K562 (cell line): ENCODE measurements at regions not wholly inside any gene's neighbourhood (a gene's known extent, or its start where the extent isn't known, plus 50 kb on each side); places are given as distances from the start of the nearest gene placed in this dataset.

Experiments used
- CEBPG ChIP-seq, 3 experiments: fragments of 200-800 bp in 1 of 3; sonication (Bioruptor generic) in 1 of 3; sonication (generic) in 1 of 3; formaldehyde crosslinking in 1 of 3; IDR thresholded peaks in 2 of 3; conservative IDR thresholded peaks in 1 of 3; 2 replicates each; pipeline versions ENCODE4 v1.6.1 to v1.8.0; 2016 to 2022; ENCODE audit warnings: missing compliant biosample characterization in 2 of 3, missing genetic modification characterization in 2 of 3, mild to moderate bottlenecking in 1 of 3, missing genetic modification reagents in 1 of 3
- CXXC5 ChIP-seq: fragments of 250-450 bp; sonication (Bioruptor Pico); IDR thresholded peaks from 2 replicates; pipeline ENCODE4 v1.8.0; 2022; ENCODE audit warnings: inconsistent platforms, mild to moderate bottlenecking, moderate library complexity
- E2F6 ChIP-seq, 2 experiments: IDR thresholded peaks; 2 replicates each; pipeline ENCODE4 v1.6.1; 2011; ENCODE audit warnings: borderline replicate concordance in 1 of 2, control low read depth in 1 of 2, low read depth in 1 of 2, low read length in 1 of 2, mild to moderate bottlenecking in 1 of 2, mixed read lengths in 1 of 2, moderate library complexity in 1 of 2; ENCODE audit not compliant: insufficient read depth in 1 of 2, insufficient read length in 1 of 2, poor library complexity in 1 of 2, severe bottlenecking in 1 of 2; ENCODE audit errors: extremely low read depth in 1 of 2
- EP300 ChIP-seq: IDR thresholded peaks from 2 replicates; pipeline ENCODE4 v1.6.1; 2012; ENCODE audit warnings: low read length, improper control_type of control experiment
- ETV1 ChIP-seq: fragments of 450-650 bp; conservative IDR thresholded peaks from 2 replicates; pipeline ENCODE4 v1.6.1; 2016; ENCODE audit warnings: missing genetic modification characterization, control low read depth, low read depth, missing compliant biosample characterization
- HNRNPK ChIP-seq: fragments of 200-400 bp; formaldehyde crosslinking; IDR thresholded peaks from one replicate; pipeline ENCODE4 v1.6.1; 2018; ENCODE audit warnings: mild to moderate bottlenecking, low read depth, low read length; ENCODE audit not compliant: poor library complexity, severe bottlenecking
- L3MBTL2 ChIP-seq: fragments of 450-650 bp; IDR thresholded peaks from 2 replicates; pipeline ENCODE4 v1.6.1; 2016; ENCODE audit warnings: mild to moderate bottlenecking, moderate library complexity
- MGA ChIP-seq: fragments of 450-650 bp; IDR thresholded peaks from 2 replicates; pipeline ENCODE4 v1.6.1; 2016; ENCODE audit warnings: mild to moderate bottlenecking, moderate library complexity
- MTA2 ChIP-seq: fragments of 450-650 bp; IDR thresholded peaks from 2 replicates; pipeline ENCODE4 v1.6.1; 2016; ENCODE audit warnings: low read depth
- NFE2 ChIP-seq: IDR thresholded peaks from 2 replicates; pipeline ENCODE4 v1.6.1; 2014; ENCODE audit warnings: antibody characterized with exemption, low read depth
- PML ChIP-seq: IDR thresholded peaks from 2 replicates; pipeline ENCODE4 v1.6.1; 2012; ENCODE audit warnings: low read length, inconsistent platforms
- SMARCE1 ChIP-seq: fragments of 450-650 bp; IDR thresholded peaks from 2 replicates; pipeline ENCODE4 v1.7.1; 2016; ENCODE audit warnings: mild to moderate bottlenecking
- TCF3 ChIP-seq: sonication (generic); formaldehyde crosslinking; IDR thresholded peaks from 2 replicates; pipeline ENCODE4 v1.4.0; 2020; ENCODE audit warnings: mild to moderate bottlenecking, missing genetic modification reagents
- ZNF717 ChIP-seq: fragments of 250-450 bp; sonication (Bioruptor Pico); IDR thresholded peaks from 2 replicates; pipeline ENCODE4 v1.5.0; 2021

GRCh38 chr2:145729993-145730770, 1210.3 kb upstream of the ZEB2 start (continued):
- TF ChIP-seq MGA (peak; percentile 90), ETV1 (tag) (0 out of 2 replicates have a peak, but pooled peaks have one; percentile 9), L3MBTL2 (peak; percentile 80), ZNF717 (no peak), EP300 (peak; percentile 68; the same call in 1 of the 2 replicates), NFE2 (peak; percentile 34; the same call in 1 of the 2 replicates), TCF3 (CRISPR knock-in tag) (peak; percentile 88), HNRNPK (no peak), CEBPG (CRISPR knock-in tag; IDR thresholded peaks at IDR 0.05) (no peak), CEBPG (tag; conservative IDR thresholded peaks at IDR 0.05 in 1 of 2, IDR thresholded peaks at IDR 0.05 in 1 of 2) (0 out of 4 replicates have a peak, but pooled peaks of 1 of the 2 experiments have one; percentile 57), MTA2 (peak; percentile 38; the same call in 1 of the 2 replicates), PML (peak; percentile 50; the same call in 1 of the 2 replicates), E2F6 (IDR thresholded peaks at IDR 0.05; ENCODE audit: borderline replicate concordance in 1 of 2, extremely low read depth in 1 of 2, insufficient read depth in 1 of 2, insufficient read length in 1 of 2, low read depth in 1 of 2, low read length in 1 of 2, poor library complexity in 1 of 2, severe bottlenecking in 1 of 2) (peak; percentile 44 to 60), SMARCE1 (peak; percentile 50; the same call in 1 of the 2 replicates), CXXC5 (peak; percentile 39; the same call in 1 of the 2 replicates)
